SK-N-MC (cell line): ENCODE measurements at regions not wholly inside any gene's neighbourhood (a gene's known extent, or its start where the extent isn't known, plus 50 kb on each side); places are given as distances from the start of the nearest gene placed in this dataset.

Experiments
- EZH2 ChIP-seq: fragments of 200-600 bp; sonication (generic); IDR thresholded peaks from one replicate; pipeline ENCODE4 v1.6.1; 2017; ENCODE audit warnings: antibody characterized with exemption
- FOXP2 ChIP-seq: optimal IDR thresholded peaks from 2 replicates; pipeline ENCODE3; 2011; ENCODE audit warnings: mild to moderate bottlenecking, moderate library complexity; ENCODE audit not compliant: insufficient read depth; ENCODE audit errors: extremely low read length, control extremely low read depth
- POLR2AphosphoS5 ChIP-seq: IDR thresholded peaks from 2 replicates; pipeline ENCODE4 v1.6.1; 2012; ENCODE audit warnings: mild to moderate bottlenecking, low read depth, low read length, borderline replicate concordance

DNA sequence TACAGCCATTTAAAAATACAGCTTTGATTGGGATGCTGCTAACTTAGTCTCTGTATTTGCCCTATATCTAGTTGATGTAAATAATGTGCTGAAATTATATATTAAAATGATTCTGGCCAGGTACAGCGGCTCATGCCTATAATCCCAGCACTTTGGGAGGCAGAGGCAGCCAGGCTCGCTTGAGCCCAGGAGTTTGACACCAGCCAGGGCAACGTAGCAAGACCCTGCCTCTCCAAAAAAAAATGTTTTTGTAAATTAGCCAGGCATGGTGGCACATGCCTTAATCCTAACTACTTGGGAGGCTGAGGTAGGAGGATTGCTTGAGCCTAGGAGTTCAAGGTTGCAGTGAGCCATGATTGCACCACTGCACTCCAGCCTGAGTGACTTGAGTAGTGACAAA lies 143.8 kb upstream of the CELF2 start:
- TF ChIP-seq POLR2AphosphoS5 = no peak
- TF ChIP-seq EZH2 = no peak
- TF ChIP-seq FOXP2 = no peak
